GM23338 (cell line): ENCODE measurements at regions not wholly inside any gene's neighbourhood (a gene's known extent, or its start where the extent isn't known, plus 50 kb on each side); places are given as distances from the start of the nearest gene placed in this dataset. TPM values are rescaled to one million over a fixed set of nuclear protein-coding genes. Genes with fewer than 3 reads are reported as not detected.

Experiments
- CREB1 ChIP-seq: fragments of 250-450 bp; sonication (Bioruptor Pico); IDR thresholded peaks from 2 replicates; pipeline ENCODE4 v1.5.0; 2020; ENCODE audit warnings: low read depth, mild to moderate bottlenecking, moderate library complexity
- EZH2phosphoT487 ChIP-seq: fragments of 200-600 bp; sonication (generic); IDR thresholded peaks from one replicate; pipeline ENCODE4 v1.8.1; 2018; ENCODE audit warnings: antibody characterized with exemption; ENCODE audit not compliant: unreplicated experiment
- NANOG ChIP-seq: IDR thresholded peaks from 2 replicates; pipeline ENCODE4 v1.6.1; 2016; ENCODE audit warnings: antibody characterized with exemption, borderline replicate concordance
- POLR2AphosphoS5 ChIP-seq: IDR thresholded peaks from 2 replicates; pipeline ENCODE4 v1.6.1; 2016; ENCODE audit warnings: antibody characterized with exemption, low read depth
- STAT1 ChIP-seq: IDR thresholded peaks from one replicate; pipeline ENCODE4 v1.6.1; 2016; ENCODE audit warnings: antibody characterized with exemption; ENCODE audit not compliant: unreplicated experiment
- ZNF331 ChIP-seq: fragments of 250-450 bp; sonication (Bioruptor Pico); IDR thresholded peaks from 2 replicates; pipeline ENCODE4 v1.5.0; 2020; ENCODE audit warnings: low read depth, mild to moderate bottlenecking, moderate library complexity
- microRNA-seq: library from miRNA; unstranded; fragments of <30 nt; microRNA quantifications from one replicate; pipeline ENCODE4, GENCODE V29; 2017
- small RNA-seq: library from RNA; depleted of rRNA; stranded (forward); fragments of <200 nt; gene quantifications from one replicate; pipeline ENCODE3, GENCODE V24; 2014; ENCODE audit warnings: low replicate concordance
- TF ChIP-seq, protein P1 (sequence below): IDR thresholded peaks from one replicate; pipeline ENCODE4 v1.6.1; 2018; ENCODE audit warnings: antibody characterized with exemption; ENCODE audit not compliant: unreplicated experiment

DNA sequence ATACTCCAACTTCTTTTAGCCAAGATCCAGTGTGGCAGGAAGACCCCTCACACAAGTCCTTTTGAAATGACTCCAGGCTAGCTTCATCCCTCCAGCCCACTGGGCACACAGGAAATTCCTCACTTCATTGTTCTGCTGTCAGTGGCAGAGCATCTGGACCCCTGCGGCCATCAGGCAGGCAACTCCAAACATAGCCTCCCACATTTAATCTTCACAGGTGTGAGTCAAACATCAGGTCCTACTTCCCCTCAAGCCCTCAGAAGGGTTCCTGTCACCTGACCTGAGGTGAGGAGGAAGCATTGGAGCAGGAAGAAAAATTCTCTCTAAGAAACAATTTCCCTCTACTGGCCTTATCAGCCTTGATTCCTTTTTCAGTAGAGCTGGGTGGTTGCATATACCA, 51.1 kb upstream of the C1GALT1 start (continued):
- TF ChIP-seq EZH2phosphoT487 (no peak), NANOG (no peak), CREB1 (no peak), POLR2AphosphoS5 (no peak), STAT1 (no peak), ZNF331 (no peak)
- TF ChIP-seq, protein P1, sequence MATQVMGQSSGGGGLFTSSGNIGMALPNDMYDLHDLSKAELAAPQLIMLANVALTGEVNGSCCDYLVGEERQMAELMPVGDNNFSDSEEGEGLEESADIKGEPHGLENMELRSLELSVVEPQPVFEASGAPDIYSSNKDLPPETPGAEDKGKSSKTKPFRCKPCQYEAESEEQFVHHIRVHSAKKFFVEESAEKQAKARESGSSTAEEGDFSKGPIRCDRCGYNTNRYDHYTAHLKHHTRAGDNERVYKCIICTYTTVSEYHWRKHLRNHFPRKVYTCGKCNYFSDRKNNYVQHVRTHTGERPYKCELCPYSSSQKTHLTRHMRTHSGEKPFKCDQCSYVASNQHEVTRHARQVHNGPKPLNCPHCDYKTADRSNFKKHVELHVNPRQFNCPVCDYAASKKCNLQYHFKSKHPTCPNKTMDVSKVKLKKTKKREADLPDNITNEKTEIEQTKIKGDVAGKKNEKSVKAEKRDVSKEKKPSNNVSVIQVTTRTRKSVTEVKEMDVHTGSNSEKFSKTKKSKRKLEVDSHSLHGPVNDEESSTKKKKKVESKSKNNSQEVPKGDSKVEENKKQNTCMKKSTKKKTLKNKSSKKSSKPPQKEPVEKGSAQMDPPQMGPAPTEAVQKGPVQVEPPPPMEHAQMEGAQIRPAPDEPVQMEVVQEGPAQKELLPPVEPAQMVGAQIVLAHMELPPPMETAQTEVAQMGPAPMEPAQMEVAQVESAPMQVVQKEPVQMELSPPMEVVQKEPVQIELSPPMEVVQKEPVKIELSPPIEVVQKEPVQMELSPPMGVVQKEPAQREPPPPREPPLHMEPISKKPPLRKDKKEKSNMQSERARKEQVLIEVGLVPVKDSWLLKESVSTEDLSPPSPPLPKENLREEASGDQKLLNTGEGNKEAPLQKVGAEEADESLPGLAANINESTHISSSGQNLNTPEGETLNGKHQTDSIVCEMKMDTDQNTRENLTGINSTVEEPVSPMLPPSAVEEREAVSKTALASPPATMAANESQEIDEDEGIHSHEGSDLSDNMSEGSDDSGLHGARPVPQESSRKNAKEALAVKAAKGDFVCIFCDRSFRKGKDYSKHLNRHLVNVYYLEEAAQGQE: no peak

Small RNA genes lying in the stretch of these regions (microRNA-seq; reads per million reads assigned to microRNA genes)
- gene MIR3683: not detected

Small RNA genes lying in the stretch of these regions (small RNA-seq; reads per million reads assigned to genes)
- gene AC079804.2: not detected
- gene MIR3683: not detected
- not detected for gene RF00019
